ENCODE measurements at regions not wholly inside any gene's neighbourhood (a gene's known extent, or its start where the extent isn't known, plus 50 kb on each side); places are given as distances from the start of the nearest gene placed in this dataset.

DNA sequence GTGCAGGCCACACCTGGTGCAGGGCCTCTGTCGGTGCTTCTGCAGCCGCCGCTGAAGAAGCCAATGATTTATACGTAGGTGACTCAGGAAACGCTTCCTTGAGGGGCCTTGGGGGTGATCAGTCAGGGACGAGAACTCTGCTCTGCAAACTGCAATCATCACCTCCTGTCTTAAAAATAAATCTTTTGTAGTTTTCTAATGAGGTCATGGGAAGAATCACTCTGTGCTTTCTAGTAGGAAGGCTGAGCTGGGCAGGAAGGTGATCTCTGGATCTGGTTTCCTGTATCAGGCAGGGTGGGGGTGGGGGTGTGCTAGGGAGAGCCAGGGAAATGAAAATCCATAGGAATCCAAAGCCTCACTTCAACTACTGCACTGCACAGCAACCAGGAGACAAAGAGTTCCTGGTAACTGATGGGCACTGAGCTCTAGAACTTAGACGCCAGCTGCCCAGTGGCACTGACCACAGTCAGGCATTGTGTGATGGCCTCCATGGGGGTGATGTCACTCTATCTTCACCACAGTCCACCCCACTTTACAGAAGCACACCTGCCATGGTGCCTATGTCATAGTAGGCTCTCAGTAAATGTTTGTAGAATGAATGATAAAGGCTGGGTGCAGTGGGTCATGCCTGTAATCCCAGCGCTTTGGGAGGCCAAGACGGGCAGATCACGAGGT is 292.4 kb upstream of the PWP1 start:
- intact Hi-C loops (cut with micrococcal nuclease), result no loop called here

DNA sequence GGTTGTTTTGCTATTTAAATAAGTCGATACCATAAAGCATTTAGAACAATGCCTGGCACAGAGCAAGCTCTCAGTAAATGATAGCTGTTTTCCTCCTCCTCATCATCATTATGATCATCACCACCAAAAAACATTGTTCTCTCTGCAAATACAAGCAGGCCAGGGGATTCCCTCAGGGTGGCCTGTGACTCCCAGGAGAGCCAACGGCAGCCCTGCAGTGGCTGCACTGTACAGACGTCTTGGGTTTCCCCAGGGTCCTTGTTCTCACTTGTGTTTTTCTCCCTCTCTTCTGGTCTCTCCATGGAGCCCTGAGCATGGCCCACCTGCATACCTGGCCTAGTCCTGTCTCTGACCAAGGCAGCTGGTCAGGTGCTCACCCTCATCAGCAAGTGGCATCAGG is 290.9 kb upstream of the PWP1 start:
- intact Hi-C loops (cut with micrococcal nuclease), result no loop called here

DNA sequence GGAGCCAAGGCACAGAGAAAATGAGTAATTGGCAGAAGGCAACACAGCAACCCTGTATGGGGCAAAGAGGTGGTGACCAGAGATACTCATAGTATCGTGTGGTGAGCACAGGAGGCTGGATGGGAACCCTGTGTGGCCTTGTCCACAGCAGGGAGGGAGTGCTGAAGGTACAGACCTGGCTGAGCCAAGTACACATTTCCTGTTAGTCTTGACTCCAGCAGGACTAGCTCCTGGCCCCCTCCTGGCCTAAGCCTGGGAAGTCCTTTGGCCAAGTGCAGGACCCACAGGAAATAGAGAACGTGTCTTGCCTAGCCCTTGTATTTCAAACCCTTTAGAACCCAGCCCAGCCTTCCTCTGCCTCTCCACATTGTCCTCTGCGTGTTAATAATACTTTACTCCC is 289.8 kb upstream of the PWP1 start:
- intact Hi-C loops (cut with micrococcal nuclease), result no loop called here

DNA sequence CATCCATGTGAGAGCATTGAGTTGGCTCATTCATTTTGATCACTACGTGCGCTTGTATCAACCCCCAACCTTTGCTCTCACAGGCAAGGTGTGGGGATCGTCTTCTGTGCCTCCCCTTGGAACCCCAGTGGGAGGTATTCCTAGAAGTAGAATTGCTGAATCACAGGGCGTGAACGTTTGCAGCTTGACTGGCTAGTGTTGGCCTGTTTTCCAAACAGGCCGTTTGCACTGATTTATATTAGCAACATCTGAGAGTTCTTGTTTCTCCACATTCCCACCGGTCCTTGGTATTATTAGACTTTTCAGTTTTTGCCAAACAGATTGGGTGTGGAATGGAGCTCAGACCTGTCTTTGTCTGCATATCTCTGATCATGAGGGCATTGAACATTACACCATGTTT is 288.6 kb upstream of the PWP1 start:
- intact Hi-C loops (cut with micrococcal nuclease), result no loop called here

DNA sequence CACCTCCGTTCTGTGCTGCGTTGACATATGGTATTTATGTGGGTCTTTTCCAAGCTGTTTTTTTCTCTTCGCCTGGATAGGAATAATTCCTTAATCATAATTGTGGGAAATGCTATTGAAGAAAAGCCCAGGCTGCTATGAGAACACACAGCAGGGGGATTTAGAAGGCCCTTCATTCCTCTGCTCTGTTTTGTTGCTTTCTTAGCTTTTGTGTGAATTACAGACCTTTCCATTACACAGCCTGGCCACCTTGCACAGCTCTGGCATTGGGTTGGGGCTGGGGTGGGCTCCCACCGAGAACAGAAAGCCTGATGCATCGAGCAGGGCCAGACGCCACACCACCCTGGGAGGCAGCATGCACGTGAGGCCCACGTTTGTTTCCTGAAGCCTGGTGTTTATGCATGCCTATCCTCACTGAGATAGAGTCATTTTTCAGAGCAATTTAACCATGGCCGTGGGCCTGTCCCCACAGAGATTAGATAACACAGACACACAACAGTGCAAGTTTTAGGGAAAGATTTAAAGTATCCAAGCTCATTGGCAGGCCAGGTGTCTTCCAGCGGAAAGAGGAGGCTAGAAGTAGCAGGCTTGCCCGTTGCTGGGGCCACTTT is 287.6 kb upstream of the PWP1 start:
- intact Hi-C loops (cut with micrococcal nuclease), result no loop called here

DNA sequence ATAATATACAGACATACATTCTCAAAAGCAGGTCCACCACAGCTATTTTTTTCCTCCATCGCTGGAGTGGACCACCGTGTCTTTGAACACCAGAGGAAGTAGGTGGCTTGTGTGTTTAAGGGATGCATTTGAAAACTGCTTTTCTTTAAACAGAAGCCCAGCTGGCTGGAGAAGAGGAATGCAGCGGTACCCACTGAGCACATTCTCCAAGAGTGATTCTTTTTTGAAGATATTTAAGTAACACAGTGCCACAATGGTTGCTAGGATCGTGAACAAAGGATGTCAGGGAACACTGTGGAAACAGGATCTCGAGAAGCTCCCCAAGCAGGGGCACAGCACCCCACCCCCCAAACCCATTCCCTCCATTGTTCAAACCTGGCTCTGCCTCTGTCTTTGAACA is 286.6 kb upstream of the PWP1 start:
- intact Hi-C loops (cut with micrococcal nuclease), result no loop called here

DNA sequence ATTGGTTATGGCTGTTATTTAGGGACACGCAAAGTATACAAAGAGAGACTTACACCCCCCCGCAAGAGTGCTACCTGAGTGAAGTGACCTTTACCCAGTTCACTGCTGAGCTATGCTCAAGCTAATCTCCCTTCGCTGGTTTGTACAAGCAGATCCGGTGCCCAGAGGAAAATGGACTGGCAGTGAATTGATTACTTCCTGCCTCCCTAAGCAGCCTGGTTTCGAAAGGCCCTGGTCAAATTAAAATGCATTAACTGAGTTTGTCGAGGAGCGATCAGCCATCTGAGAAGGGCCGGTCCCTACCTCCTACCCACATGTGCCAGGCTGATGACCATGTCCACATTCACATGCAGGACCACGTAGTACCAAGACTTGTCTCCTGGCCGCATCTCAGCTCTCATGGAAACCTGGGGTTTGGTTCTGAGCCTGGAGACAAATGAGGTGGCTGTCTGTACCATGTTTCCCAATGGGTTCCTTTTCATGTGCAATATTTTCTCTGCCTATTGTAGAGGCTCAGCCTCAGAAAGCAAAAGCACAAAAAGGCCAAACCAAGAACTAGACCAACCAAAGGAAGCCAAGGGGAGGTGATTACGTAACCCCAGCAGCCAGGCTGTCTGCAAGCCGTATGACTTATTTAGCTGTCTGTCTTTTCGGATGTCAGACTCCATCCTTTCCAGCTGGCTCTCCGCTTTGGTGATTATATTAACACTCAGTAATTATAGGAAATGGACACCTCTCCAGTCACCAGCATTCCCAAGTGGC is 284.7 kb upstream of the PWP1 start:
- intact Hi-C loops (cut with micrococcal nuclease), result no loop called here

DNA sequence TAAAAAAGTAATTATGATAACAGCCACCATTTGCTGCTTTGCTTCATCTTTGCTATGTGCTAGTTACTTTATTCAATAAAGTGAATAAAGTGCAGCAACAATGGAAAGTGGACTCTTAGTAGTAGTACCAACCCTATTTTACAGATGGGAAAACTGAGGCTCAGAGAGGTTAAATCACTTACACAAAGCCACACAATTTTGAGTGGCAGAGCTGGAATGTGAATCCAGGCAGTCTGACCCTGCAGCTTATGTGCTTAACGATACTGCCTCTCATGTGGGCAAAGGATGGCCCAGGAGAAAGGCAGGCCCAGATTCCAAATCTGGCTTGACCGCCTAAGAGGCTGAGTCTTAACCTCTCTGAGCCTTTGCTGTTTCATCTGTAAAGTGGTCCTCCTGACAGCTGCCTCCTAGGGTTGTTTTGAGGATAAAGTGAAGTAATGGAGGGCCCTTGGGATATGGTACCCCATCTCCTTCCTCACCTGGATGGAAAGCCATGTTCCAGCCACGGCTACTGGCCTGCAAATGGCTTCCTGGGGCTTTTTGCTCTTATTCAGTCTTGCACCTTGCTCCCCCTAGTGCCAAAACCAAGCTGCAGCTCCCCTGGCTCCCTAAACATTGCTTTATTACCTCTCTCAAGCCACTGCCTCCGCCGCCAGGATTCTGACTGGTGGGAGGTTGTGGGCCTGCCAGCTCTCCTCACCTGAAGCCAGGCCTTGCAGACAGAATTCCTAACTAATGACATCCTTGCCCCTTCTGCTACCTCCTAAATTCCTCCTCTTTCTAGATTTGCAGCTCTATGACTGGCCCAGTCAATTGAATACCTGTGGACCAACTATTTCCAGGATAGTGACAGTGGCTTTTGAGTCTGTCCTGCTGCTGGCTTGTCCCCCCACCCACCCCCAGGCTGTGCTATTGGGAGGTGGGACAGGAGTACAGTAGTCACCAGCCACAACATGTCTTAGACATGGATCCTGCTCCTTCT is 283.3 kb upstream of the PWP1 start:
- intact Hi-C loops (cut with micrococcal nuclease), result loop anchor here (1.0 kb wide), 6 partner anchors 30 to 271 kb away; a partner anchor contains a TSS

DNA sequence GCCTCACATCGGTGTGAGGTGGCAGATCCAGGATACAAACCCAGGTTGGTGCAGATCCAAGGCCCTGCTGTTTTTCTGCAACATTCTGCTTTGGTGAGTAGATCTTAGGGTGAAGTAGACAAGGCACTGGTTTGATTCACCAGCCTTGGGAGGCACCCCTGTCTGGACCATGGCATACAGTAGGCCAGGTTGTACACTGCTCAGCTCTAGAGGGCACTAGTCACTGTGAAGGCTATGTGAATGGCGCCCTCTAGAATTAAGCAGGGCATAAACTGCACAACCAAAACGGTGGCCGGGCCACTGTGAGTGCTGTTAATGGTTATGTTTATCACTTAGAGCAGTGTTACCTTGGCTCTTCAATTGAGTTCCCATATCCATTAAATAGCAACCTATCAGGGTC is 280.6 kb upstream of the PWP1 start:
- intact Hi-C loops (cut with micrococcal nuclease), result loop anchor here (1.0 kb wide), 2 partner anchors 202 to 313 kb away; no protein-coding TSS in a partner anchor

DNA sequence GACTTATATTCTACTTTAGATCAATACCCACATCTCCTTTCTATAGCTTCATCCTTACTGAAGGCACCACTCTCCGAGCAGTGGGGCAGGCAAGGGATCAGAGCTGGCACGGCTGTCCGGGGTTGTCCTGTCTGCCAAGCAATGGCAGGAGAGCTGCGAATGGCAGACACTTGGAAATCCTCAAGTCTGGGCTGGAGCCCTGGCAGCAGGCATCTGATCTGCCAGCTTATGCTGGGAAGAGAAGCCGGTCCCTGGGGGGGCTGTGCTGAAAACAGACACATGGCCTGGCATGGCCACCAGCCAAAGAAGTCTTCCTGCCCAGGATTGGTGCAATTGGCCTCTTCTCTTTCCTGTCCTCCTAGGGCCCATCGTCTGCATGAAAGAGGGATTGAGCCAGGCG is 280.2 kb upstream of the PWP1 start:
- intact Hi-C loops (cut with micrococcal nuclease), result loop anchor here (1.0 kb wide), 2 partner anchors 202 to 313 kb away; no protein-coding TSS in a partner anchor

DNA sequence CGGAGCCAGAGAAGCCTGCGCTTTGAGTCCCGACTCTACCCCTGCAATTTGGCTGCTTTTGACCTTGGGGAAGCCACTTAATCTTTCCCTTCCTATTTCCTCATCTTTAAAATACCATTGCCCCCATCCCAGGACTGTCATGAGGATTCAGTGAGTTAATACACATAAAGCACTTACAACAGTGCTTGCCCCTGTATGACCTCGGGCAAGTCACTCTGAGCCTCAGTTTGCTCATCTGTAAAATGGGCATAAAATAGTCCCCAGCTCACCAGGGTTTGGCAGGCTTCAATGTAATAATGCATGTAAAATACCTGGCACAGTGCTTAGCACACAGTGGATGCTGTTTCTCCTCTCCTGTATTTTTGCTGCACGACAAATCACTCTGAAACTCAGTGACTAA is 278.7 kb upstream of the PWP1 start:
- intact Hi-C loops (cut with micrococcal nuclease), result no loop called here

DNA sequence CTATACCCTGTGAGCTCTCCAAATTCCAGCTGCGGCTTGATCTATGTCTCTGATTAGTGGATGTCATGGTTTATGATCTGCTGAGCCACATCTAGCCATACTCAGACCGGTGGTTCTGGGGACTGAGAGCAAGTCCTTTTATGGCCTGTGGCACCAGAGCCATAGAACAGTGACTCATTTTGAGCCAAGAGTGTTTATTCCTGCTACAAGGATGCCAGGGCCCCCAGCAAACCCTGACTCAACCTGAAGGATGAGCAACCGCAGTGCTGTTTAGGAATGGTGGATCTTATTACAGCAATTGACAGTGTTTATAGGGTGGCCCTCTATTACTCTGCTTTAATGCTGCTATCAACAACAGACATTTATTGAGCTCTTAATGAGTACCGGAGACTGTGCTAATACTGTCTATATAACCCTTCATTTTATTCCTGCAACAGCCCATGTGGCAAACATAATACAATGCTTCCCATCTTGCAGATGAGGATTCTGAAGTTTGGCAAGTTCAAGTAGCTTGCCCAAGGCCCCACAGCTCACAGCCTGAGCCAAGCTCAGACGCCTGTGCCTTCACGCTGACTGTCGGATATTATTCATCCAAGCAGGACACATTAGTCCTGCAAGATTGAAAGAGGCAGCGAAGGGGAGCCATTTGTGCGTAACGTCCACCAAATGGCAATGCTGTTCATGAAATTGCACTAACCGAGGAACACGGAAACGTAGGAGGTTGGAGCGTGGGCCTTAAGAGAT is 273.6 kb upstream of the PWP1 start:
- intact Hi-C loops (cut with micrococcal nuclease), result no loop called here

DNA sequence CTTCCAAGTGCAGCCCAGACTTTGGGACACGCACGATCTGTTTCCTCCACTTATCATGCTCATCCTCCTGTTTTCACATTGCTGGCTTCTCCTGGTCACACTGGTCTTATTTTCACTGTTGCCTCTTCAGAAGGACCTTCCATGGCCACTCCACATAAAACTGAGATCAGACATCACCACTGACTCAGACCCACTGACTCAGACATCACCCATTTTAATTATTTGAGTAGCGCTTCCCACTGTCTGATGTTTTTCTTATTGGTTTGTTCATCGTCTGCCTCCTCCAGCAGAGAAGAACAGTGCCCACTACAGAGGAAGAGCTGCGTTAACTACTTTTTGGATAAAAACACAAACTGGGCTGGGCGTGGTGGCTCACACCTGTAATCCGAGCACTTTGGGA is 270.5 kb upstream of the PWP1 start:
- intact Hi-C loops (cut with micrococcal nuclease), result no loop called here

DNA sequence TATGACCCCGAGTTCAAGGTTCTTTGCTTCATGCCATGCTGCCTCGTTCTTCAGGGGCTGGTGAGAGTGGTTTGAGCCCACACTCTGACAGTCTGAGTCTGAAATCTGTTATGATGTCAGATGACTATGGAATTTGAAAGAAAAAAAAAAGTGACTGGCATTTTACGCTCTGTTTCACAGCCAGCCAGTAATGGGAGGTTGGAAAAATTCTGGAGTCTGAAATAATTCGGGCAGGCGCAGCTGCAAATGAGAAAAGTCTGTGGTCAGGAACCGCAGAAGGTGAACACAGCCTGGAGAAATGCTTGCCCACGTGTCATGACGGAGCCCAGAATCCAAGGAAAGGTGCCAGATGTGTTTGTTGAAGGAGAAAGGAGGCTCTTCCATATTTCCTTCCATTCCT is 269.8 kb upstream of the PWP1 start:
- intact Hi-C loops (cut with micrococcal nuclease), result no loop called here

DNA sequence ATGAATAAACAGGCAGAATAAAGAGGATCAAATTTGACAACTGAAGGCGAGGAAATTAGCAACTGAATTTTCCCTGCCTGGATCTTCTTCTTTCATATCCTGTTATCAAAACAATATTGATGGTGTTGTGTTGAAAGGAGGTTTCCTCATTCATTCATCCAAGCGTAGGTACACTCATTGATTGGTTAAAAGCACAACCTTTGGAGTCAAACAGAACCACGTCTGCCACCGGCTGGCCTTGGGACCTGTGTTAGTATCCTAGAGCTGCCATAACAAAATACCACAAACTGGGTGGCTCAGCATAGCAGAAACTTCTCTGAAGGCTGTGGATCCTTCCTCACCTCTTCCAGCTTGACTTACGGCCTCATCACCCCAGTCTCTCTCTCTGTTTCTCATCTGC is 268.6 kb upstream of the PWP1 start:
- intact Hi-C loops (cut with micrococcal nuclease), result no loop called here

DNA sequence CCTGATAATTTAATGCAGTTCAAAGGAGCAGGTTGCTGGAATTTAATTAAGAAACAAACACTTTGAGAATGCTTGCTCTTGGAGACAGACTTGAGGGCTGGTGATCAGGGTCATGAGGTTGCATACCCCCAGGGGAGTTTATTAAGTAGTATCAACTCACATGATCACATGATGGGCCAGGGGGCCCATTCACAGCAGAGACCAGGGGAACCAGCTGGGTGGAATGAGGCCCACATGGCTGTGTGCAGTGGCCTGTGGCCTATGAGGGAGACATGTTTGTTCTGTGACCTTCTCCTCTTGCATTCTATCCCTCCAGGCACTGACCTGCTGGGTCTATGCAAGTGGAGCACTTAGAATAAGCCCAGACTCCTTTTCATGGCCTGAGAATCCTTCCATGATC is 266.6 kb upstream of the PWP1 start:
- intact Hi-C loops (cut with micrococcal nuclease), result no loop called here

DNA sequence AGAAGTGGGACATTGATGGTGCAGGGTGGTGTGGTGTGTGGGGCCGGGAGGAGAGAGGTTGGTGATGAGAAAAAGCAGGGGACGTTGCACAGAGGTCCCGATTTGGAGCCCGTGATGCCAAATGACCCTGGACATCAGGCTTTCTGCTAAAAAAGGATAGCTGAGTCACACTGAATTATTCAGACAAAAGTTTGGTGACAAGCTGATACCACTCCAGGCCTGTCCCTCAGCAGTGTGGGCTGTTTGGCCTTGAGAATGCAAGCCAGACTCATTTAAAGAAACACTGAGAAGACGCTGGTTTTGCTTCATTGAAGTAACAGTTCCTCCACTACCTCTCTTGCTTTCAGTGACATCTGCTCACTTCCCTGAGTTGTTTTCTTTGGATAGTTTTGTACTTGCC is 262.1 kb upstream of the PWP1 start:
- intact Hi-C loops (cut with micrococcal nuclease), result no loop called here

DNA sequence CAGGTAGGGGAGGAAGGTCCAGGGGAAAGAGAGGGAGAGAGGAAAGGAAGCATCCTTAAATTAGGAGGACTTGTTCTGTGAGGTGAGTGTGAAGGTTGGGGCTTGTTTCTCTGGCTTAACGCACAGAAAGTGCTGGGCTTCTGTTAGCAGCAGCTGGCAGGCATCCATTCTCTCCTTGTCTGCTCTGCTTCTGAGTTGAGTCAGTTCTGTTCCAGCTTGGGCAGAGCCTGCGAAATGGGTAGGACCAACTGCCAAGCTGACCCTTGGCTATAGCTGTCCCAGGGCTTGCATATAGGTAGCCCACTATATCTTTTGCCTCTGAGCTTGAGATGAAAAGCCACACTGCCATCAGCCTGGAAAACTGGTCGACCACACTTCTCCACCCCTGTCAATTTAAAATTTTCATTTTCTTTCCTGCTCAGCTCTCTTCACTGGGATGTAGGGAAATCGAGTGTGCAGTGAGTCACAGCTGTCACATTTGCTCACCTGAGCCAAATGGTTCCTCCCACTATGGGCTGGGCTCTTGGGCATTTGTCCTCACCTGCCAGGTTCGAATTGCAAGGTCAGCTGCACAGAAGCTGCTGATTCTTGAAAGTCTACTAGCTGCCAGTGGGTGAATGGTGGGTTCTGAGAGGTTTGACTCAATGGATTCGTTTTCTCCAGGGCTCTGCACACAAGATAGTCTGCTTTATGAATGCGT is 256.4 kb upstream of the PWP1 start:
- intact Hi-C loops (cut with micrococcal nuclease), result no loop called here

DNA sequence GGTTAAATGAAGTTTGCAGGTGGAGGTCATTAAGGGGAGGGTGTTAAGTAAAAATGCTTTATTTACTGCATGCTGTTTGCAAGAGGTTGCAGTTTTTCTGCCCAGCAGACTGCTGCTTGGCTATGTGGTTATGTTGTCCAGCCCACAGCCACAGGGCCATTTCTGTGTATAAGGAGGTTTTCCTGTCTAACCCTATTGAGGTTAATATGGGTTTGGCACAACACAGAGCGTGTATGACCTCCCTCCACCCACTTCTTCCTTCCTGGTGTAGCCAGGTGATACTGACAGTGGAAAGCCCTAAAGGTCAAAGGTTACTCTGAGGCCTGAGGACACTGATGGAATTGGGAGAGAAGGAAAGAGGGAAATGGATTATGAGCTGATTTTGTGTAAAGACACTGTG is 253.7 kb upstream of the PWP1 start:
- intact Hi-C loops (cut with micrococcal nuclease), result no loop called here

DNA sequence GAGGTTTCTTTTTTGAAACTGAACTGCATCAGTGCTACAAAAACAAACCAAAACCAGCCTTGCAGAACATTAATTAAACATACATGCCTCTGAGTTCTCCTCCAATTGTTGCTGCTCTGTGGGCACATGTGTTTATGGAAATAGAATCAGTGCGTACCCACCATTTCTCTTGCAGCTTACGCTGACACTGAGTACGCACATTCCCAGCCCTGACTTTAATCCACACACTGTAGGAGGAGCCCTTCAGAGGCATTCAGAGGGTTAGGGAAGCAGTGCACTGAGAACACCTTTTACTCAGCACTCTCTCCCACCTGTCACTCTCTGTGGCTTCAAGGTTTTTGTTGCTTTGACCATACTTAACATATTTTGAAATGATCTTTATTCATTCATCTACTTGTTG is 250.5 kb upstream of the PWP1 start:
- intact Hi-C loops (cut with micrococcal nuclease), result no loop called here

Data from T-helper 1 cell treated with Interleukin-12 subunit alpha and Interleukin-12 subunit beta and Interleukin-4 antibody, amounts not matched to agents 30 ng/mL and 1 ng/mL, for 36 hours (primary cell).